Left cardiac atrium (tissue), 4 donors: ENCODE measurements at regions not wholly inside any gene's neighbourhood (a gene's known extent, or its start where the extent isn't known, plus 50 kb on each side); places are given as distances from the start of the nearest gene placed in this dataset.
"Not testable (repeated sequence)": the region's sequence is repeated elsewhere in the genome, so short reads cannot be mapped to it uniquely, and the experiment has no call there.

Experiments
- ATAC-seq, 2 donors: fragments of 200-7000 bp; cut with Tn5 transposase; one replicate each; pipeline ENCODE4 v1.9.1; 2020; ENCODE audit warnings: mild to moderate bottlenecking in 2 of 2, moderate library complexity in 2 of 2
- DNase-seq: peaks from one replicate; pipeline ENCODE4 v3.0.0-alpha.2; 2020
- intact Hi-C, 2 donors: fragments of 100-400 bp; cut with DNase I; formaldehyde crosslinking; loops; one replicate each; pipeline versions ENCODE4 v1.14.1 to v1.15.1; 2022 to 2023
- donor health status: DM: no; HTN: yes; CAD: no.
- donor health status: DM: no; HTN: yes; CAD: no; lungs with severe emphysema.
- donor health status: DM: yes; HTN: yes; CAD: no.
- donor health status: Dilated cardiomyopathy.

GRCh38 chr17:20387549-20387948, 79.8 kb downstream of the LGALS9B start:
- DNase-seq, intact Hi-C loops, ATAC-seq: not testable (repeated sequence)

GRCh38 chr17:20381358-20382300, 85.7 kb downstream of the LGALS9B start:
- DNase-seq, intact Hi-C loops: not testable (repeated sequence)
- peak; percentile 50 to 82 for ATAC-seq

GRCh38 chr17:20380625-20381024, 86.7 kb downstream of the LGALS9B start:
- DNase-seq, intact Hi-C loops: not testable (repeated sequence)
- peak in 1 of 2 donors; percentile 62 for ATAC-seq

GRCh38 chr17:20379251-20379650, 88.1 kb downstream of the LGALS9B start:
- intact Hi-C loops, ATAC-seq: not testable (repeated sequence)

GRCh38 chr17:20376642-20377041, 90.7 kb downstream of the LGALS9B start:
- peak in 1 of 2 donors; percentile 47 for ATAC-seq
- intact Hi-C loops, DNase-seq: not testable (repeated sequence)

More at GRCh38 chr17:20379251-20379650, 88.1 kb downstream of the LGALS9B start:
- DNase-seq: not testable (repeated sequence)

- intact Hi-C loops, DNase-seq, ATAC-seq: not testable (repeated sequence)
Observed at GRCh38 chr17:20375745-20376144, 91.6 kb downstream of the LGALS9B start.
